Stomach (tissue), 8 donors: ENCODE measurements at regions not wholly inside any gene's neighbourhood (a gene's known extent, or its start where the extent isn't known, plus 50 kb on each side); places are given as distances from the start of the nearest gene placed in this dataset.

Source experiments
- DNase-seq, 2 donors: peaks; one replicate each; pipeline versions ENCODE4 v3.0.0 to v3.0.0-alpha.2; 2013 to 2019
- H3K27ac ChIP-seq, 5 donors: fragments of 200-600 bp in 4 of 5; sonication (generic) in 4 of 5; one replicate each; pipeline ENCODE4 v1.5.1; 2013 to 2019; ENCODE audit warnings: mild to moderate bottlenecking in 1 of 5, moderate library complexity in 1 of 5
- H3K27me3 ChIP-seq, 3 donors: fragments of 200-600 bp; sonication (generic); one replicate each; pipeline ENCODE4 v1.5.1; 2017 to 2019; ENCODE audit warnings: mixed run types in 1 of 3
- H3K36me3 ChIP-seq, 4 donors: fragments of 200-600 bp; sonication (generic); 1 replicate in 3 of 4; 2 replicates in 1 of 4; pipeline ENCODE4 v1.5.1; 2016 to 2019
- H3K4me1 ChIP-seq, 4 donors: fragments of 200-600 bp; sonication (generic); one replicate each; pipeline ENCODE4 v1.5.1; 2016 to 2019
- H3K4me3 ChIP-seq, 4 donors: fragments of 200-600 bp; sonication (generic) in 3 of 4; one replicate each; pipeline ENCODE4 v1.5.1; 2016 to 2019; ENCODE audit warnings: mild to moderate bottlenecking in 1 of 4
- H3K9me3 ChIP-seq, 4 donors: fragments of 200-600 bp; sonication (generic); one replicate each; pipeline ENCODE4 v1.5.1; 2016 to 2019
- EP300 ChIP-seq: sonication (generic); formaldehyde crosslinking; IDR thresholded peaks from one replicate; pipeline ENCODE4 v1.6.1; 2017; ENCODE audit warnings: antibody characterized with exemption
- POLR2A ChIP-seq, 4 donors: fragments of 450-650 bp; IDR thresholded peaks; one replicate each; pipeline ENCODE4 v1.6.1; 2016; ENCODE audit warnings: antibody characterized with exemption in 4 of 4, control low read depth in 2 of 4, mild to moderate bottlenecking in 1 of 4, moderate library complexity in 1 of 4
- POLR2AphosphoS5 ChIP-seq, 3 donors: sonication (generic); formaldehyde crosslinking; IDR thresholded peaks; one replicate each; pipeline ENCODE4 v1.6.1; 2016; ENCODE audit warnings: antibody characterized with exemption in 3 of 3
- WGBS, 5 donors: extraction: QIAGEN DNeasy Blood & Tissue Kit in 3 of 5; methylation state at CpG; one replicate each; pipeline versions ENCODE4 v1.1.5 to v1.1.7; 2013 to 2018; 5-methylcytosine and 5-hydroxymethylcytosine counted together
- intact Hi-C: fragments of 100-400 bp; cut with DNase I; formaldehyde crosslinking; loops from one replicate; pipeline ENCODE4 v1.15.1; 2023; ENCODE audit warnings: low total_unique reads
- TF ChIP-seq, protein P1 (sequence below), 7 experiments: fragments of 450-650 bp in 4 of 7; fragments of 200-600 bp in 3 of 7; sonication (generic) in 3 of 7; IDR thresholded peaks; one replicate each; pipeline ENCODE4 v1.5.1; 2016 to 2019; ENCODE audit warnings: antibody characterized with exemption in 7 of 7, control low read depth in 2 of 7, mild to moderate bottlenecking in 1 of 7
- donor health status: healthy with polysubstance abuse.
- donor health status: Bipolar disorder and iron deficiency.
- donor health status: healthy.

DNA sequence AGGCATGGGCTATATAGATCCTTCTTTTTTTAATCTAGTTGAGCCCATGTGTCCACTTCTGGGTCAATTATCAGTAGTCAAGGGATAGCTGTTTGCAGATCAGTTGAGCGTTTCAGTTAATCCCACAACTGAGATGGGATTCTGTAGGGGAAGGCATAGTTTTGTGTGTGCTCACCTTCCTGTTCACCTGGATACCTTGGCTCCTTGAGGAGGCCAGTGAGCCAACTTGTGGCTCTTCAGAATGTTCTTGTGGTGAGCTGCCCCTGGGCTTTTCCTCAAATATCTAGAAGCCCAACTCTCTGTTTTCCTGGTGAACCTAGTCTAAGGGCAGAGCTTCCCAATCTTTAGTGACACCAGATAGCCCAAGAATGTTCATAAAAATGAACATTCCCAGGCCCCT lies 302.9 kb upstream of the TBX3 start:
- no peaks in the 10 kb centered on the region for H3K36me3 ChIP-seq
- H3K27me3 ChIP-seq = no peaks in the 10 kb centered on the region
- intact Hi-C loops = no loop called here
- no peak overlapping the region for H3K4me3 ChIP-seq
- H3K27ac ChIP-seq = no peak overlapping the region
- no peak for TF ChIP-seq EP300
- TF ChIP-seq, protein P1, sequence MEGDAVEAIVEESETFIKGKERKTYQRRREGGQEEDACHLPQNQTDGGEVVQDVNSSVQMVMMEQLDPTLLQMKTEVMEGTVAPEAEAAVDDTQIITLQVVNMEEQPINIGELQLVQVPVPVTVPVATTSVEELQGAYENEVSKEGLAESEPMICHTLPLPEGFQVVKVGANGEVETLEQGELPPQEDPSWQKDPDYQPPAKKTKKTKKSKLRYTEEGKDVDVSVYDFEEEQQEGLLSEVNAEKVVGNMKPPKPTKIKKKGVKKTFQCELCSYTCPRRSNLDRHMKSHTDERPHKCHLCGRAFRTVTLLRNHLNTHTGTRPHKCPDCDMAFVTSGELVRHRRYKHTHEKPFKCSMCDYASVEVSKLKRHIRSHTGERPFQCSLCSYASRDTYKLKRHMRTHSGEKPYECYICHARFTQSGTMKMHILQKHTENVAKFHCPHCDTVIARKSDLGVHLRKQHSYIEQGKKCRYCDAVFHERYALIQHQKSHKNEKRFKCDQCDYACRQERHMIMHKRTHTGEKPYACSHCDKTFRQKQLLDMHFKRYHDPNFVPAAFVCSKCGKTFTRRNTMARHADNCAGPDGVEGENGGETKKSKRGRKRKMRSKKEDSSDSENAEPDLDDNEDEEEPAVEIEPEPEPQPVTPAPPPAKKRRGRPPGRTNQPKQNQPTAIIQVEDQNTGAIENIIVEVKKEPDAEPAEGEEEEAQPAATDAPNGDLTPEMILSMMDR (IDR thresholded peaks at IDR 0.05) = no peak
- no peak for TF ChIP-seq POLR2A (IDR thresholded peaks at IDR 0.05)
- no peak for TF ChIP-seq POLR2AphosphoS5 (IDR thresholded peaks at IDR 0.05)
- WGBS, 5 donors = 84 to 100% (median 91%) methylated on average over 1 of the region's 1 CpG
- no peaks in the 10 kb centered on the region for H3K4me1 ChIP-seq
- H3K9me3 ChIP-seq = no peaks in the 10 kb centered on the region
- no peak for DNase-seq

DNA sequence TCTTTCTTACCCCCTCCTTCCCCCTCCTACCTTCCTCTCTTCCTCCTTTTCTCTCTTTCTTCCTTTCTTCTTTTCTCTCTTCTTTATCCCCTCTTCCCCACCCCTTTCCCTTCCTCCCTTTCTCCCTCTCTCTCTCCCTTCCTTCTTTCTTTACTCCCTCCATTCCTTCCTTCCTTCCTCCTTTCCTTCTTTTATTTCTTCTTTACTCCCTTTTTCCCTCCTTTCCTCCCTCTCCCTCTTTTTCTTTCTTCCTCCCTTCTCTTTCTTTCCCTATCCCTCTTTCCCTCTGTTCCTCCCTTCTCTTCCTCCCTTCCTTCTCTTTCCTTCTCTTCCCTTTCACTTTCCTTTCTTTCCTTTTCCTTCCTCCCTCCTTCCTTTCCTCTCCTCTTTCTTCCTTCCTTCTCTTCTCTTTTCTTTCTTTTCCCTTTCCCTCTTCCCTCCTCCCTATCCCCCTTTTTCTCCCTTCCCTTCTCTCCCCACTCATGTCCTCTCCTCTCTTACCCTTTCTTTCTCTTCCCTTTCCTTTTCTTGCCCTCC lies 302.3 kb upstream of the TBX3 start:
- H3K27ac ChIP-seq = no peak overlapping the region
- intact Hi-C loops = no loop called here
- H3K4me1 ChIP-seq = no peaks in the 10 kb centered on the region
- no peak for DNase-seq
- H3K9me3 ChIP-seq = no peaks in the 10 kb centered on the region
- TF ChIP-seq, protein P1 (IDR thresholded peaks at IDR 0.05) = no peak
- TF ChIP-seq EP300 = no peak
- no peak for TF ChIP-seq POLR2A (IDR thresholded peaks at IDR 0.05)
- no peak for TF ChIP-seq POLR2AphosphoS5 (IDR thresholded peaks at IDR 0.05)
- no peaks in the 10 kb centered on the region for H3K27me3 ChIP-seq
- no peaks in the 10 kb centered on the region for H3K36me3 ChIP-seq
- no peak overlapping the region for H3K4me3 ChIP-seq

- Histone ChIP-seq H3K36me3 (no peaks in the 10 kb centered on the region), H3K9me3 (no peaks in the 10 kb centered on the region), H3K4me3 (no peak overlapping the region), H3K27me3 (no peaks in the 10 kb centered on the region), H3K27ac (no peak overlapping the region), H3K4me1 (no peaks in the 10 kb centered on the region)
- DNase-seq = peak in 1 of 2 donors; percentile 21
- 54 to 65% (median 62%) methylated on average over 2 of the region's 2 CpGs for WGBS, 5 donors
- TF ChIP-seq POLR2AphosphoS5 (IDR thresholded peaks at IDR 0.05) (no peak), EP300 (no peak), POLR2A (IDR thresholded peaks at IDR 0.05) (no peak)
- TF ChIP-seq, protein P1 (IDR thresholded peaks at IDR 0.05) = no peak
- intact Hi-C loops = no loop called here
Observed at GRCh38 chr12:114984634-114985061, 300.7 kb upstream of the TBX3 start.

DNA sequence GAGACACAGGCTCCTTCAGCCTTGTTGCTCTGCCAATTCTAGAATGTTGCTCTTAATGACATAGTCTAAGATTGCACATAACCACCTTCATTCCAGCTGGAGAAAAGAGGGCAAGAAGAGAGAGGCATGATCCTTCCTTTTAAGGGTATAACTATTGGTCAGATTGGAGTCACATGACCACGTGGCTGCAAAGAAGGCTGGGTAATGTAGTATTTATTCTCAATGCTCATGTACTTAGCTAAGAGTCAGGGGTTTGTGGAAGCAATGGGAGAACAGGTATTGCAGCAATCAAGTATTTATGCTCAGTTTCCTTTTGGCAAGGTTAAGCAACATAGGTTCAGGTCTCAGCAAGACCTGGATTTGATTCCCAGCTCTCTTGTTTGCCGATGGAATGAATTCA lies 298.8 kb upstream of the TBX3 start:
- Histone ChIP-seq H3K4me1 (no peaks in the 10 kb centered on the region), H3K36me3 (no peaks in the 10 kb centered on the region), H3K4me3 (no peak overlapping the region), H3K9me3 (no peaks in the 10 kb centered on the region), H3K27ac (no peak overlapping the region), H3K27me3 (no peaks in the 10 kb centered on the region)
- 55 to 78% (median 59%) methylated on average over 2 of the region's 2 CpGs for WGBS, 5 donors
- intact Hi-C loops = no loop called here
- TF ChIP-seq POLR2AphosphoS5 (IDR thresholded peaks at IDR 0.05) = no peak
- TF ChIP-seq EP300 = no peak
- no peak for TF ChIP-seq POLR2A (IDR thresholded peaks at IDR 0.05)
- TF ChIP-seq, protein P1 (IDR thresholded peaks at IDR 0.05) = no peak
- DNase-seq = no peak
